ENCODE measurements at regions not wholly inside any gene's neighbourhood (a gene's known extent, or its start where the extent isn't known, plus 50 kb on each side); places are given as distances from the start of the nearest gene placed in this dataset.

- no peaks in the 10 kb centered on the region for H3K27me3 ChIP-seq (ENCODE audit: insufficient read depth, low read length, poor library complexity, severe bottlenecking)
- TF ChIP-seq EZH2phosphoT487 (IDR thresholded peaks at IDR 0.05; ENCODE audit: borderline replicate concordance) = no peak
- TF ChIP-seq, protein P1, sequence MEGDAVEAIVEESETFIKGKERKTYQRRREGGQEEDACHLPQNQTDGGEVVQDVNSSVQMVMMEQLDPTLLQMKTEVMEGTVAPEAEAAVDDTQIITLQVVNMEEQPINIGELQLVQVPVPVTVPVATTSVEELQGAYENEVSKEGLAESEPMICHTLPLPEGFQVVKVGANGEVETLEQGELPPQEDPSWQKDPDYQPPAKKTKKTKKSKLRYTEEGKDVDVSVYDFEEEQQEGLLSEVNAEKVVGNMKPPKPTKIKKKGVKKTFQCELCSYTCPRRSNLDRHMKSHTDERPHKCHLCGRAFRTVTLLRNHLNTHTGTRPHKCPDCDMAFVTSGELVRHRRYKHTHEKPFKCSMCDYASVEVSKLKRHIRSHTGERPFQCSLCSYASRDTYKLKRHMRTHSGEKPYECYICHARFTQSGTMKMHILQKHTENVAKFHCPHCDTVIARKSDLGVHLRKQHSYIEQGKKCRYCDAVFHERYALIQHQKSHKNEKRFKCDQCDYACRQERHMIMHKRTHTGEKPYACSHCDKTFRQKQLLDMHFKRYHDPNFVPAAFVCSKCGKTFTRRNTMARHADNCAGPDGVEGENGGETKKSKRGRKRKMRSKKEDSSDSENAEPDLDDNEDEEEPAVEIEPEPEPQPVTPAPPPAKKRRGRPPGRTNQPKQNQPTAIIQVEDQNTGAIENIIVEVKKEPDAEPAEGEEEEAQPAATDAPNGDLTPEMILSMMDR (conservative IDR thresholded peaks at IDR 0.05; ENCODE audit: low read length) = no peak
- no peaks in the 10 kb centered on the region for H4K20me1 ChIP-seq (ENCODE audit: insufficient read depth, low read length, poor library complexity, severe bottlenecking)
- H3K36me3 ChIP-seq (ENCODE audit: insufficient read depth, low read length) = no peaks in the 10 kb centered on the region
- H3K4me1 ChIP-seq (ENCODE audit: insufficient read depth, low read length, poor library complexity, severe bottlenecking) = no peaks in the 10 kb centered on the region
- peaks cover 3% of the 10 kb centered on the region; the same call in 1 of the 2 replicates for H3F3A ChIP-seq (ENCODE audit: low read depth)
- H3K9me3 ChIP-seq (ENCODE audit: insufficient read depth, low read depth, low read length) = no peaks in the 10 kb centered on the region
- H3K9me2 ChIP-seq (replicated peaks; ENCODE audit: low read depth, low read length) = no peaks in the 10 kb centered on the region
- H2AFZ ChIP-seq (ENCODE audit: low read length) = no peak overlapping the region
- H3K79me2 ChIP-seq (ENCODE audit: insufficient read depth, low read length) = no peaks in the 10 kb centered on the region
- no peak overlapping the region for H3K9ac ChIP-seq (ENCODE audit: low read depth, low read length, poor library complexity, severe bottlenecking)
- H3K4me3 ChIP-seq (ENCODE audit: low read length, poor library complexity, severe bottlenecking) = no peak overlapping the region
- no peak overlapping the region for H3K4me2 ChIP-seq (ENCODE audit: low read depth, low read length, poor library complexity, severe bottlenecking)
Measured at GRCh38 chr4:107552306-107552705, 167.7 kb downstream of the PAPSS1 start.

DNA sequence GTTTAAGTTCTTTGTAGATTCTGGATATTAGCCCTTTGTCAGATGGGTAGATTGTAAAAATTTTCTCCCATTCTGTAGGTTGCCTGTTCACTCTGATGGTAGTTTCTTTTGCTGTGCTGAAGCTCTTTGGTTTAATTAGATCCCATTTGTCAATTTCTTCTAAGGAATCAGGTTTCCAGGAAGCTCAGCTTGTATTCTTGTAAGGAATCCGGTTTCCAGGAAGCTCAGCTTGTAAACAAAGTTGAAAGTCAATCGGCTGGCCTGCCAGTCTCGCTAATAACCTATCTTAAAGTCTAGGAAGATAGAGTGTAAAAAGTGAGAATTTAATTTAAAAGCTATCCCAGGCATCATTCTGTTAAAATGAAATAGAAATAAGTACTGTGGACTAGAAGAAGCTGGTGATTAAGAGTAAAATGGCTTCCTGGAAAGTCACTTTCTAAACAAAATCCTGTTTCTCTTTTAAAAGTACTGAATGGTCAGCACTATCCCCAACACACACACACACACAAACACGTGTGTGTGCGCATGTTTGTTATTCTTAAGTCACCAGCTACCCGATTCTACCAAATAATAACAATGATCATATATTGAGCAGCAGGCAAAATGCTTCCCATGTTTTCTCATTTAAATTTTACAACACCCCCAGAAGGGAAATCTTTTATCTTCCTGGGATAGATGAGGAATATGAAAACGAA is 171.7 kb downstream of the PAPSS1 start:
- Histone ChIP-seq H3K9me3 (ENCODE audit: insufficient read depth, low read depth, low read length) (no peaks in the 10 kb centered on the region), H4K20me1 (ENCODE audit: insufficient read depth, low read length, poor library complexity, severe bottlenecking) (no peaks in the 10 kb centered on the region), H3F3A (ENCODE audit: low read depth) (no peaks in the 10 kb centered on the region), H3K4me2 (ENCODE audit: low read depth, low read length, poor library complexity, severe bottlenecking) (no peak overlapping the region), H3K9ac (ENCODE audit: low read depth, low read length, poor library complexity, severe bottlenecking) (no peak overlapping the region), H3K79me2 (ENCODE audit: insufficient read depth, low read length) (no peaks in the 10 kb centered on the region), H3K27me3 (ENCODE audit: insufficient read depth, low read length, poor library complexity, severe bottlenecking) (no peaks in the 10 kb centered on the region), H2AFZ (ENCODE audit: low read length) (no peak overlapping the region), H3K9me2 (replicated peaks; ENCODE audit: low read depth, low read length) (no peaks in the 10 kb centered on the region), H3K36me3 (ENCODE audit: insufficient read depth, low read length) (no peaks in the 10 kb centered on the region), H3K4me3 (ENCODE audit: low read length, poor library complexity, severe bottlenecking) (no peak overlapping the region), H3K4me1 (ENCODE audit: insufficient read depth, low read length, poor library complexity, severe bottlenecking) (no peaks in the 10 kb centered on the region)
- TF ChIP-seq, protein P1 (conservative IDR thresholded peaks at IDR 0.05; ENCODE audit: low read length) = no peak
- no peak for TF ChIP-seq EZH2phosphoT487 (IDR thresholded peaks at IDR 0.05; ENCODE audit: borderline replicate concordance)

GRCh38 chr4:107546638-107547037 is 173.4 kb downstream of the PAPSS1 start:
- no peak overlapping the region for H3K9ac ChIP-seq (ENCODE audit: low read depth, low read length, poor library complexity, severe bottlenecking)
- no peaks in the 10 kb centered on the region for H3K27me3 ChIP-seq (ENCODE audit: insufficient read depth, low read length, poor library complexity, severe bottlenecking)
- H2AFZ ChIP-seq (ENCODE audit: low read length) = peak overlapping the region; percentile 32; the same call in 1 of the 2 replicates
- H4K20me1 ChIP-seq (ENCODE audit: insufficient read depth, low read length, poor library complexity, severe bottlenecking) = no peaks in the 10 kb centered on the region
- no peaks in the 10 kb centered on the region for H3K9me3 ChIP-seq (ENCODE audit: insufficient read depth, low read depth, low read length)
- no peaks in the 10 kb centered on the region for H3K9me2 ChIP-seq (replicated peaks; ENCODE audit: low read depth, low read length)
- H3K36me3 ChIP-seq (ENCODE audit: insufficient read depth, low read length) = no peaks in the 10 kb centered on the region
- TF ChIP-seq EZH2phosphoT487 (IDR thresholded peaks at IDR 0.05; ENCODE audit: borderline replicate concordance) = no peak
- TF ChIP-seq, protein P1 (conservative IDR thresholded peaks at IDR 0.05; ENCODE audit: low read length) = no peak
- H3K4me1 ChIP-seq (ENCODE audit: insufficient read depth, low read length, poor library complexity, severe bottlenecking) = no peaks in the 10 kb centered on the region
- H3F3A ChIP-seq (ENCODE audit: low read depth) = no peaks in the 10 kb centered on the region
- no peak overlapping the region for H3K4me3 ChIP-seq (ENCODE audit: low read length, poor library complexity, severe bottlenecking)
- H3K79me2 ChIP-seq (ENCODE audit: insufficient read depth, low read length) = no peaks in the 10 kb centered on the region
- H3K4me2 ChIP-seq (ENCODE audit: low read depth, low read length, poor library complexity, severe bottlenecking) = no peak overlapping the region

All from Loucy (cell line).